ENCODE measurements at regions not wholly inside any gene's neighbourhood (a gene's known extent, or its start where the extent isn't known, plus 50 kb on each side); places are given as distances from the start of the nearest gene placed in this dataset.

DNA sequence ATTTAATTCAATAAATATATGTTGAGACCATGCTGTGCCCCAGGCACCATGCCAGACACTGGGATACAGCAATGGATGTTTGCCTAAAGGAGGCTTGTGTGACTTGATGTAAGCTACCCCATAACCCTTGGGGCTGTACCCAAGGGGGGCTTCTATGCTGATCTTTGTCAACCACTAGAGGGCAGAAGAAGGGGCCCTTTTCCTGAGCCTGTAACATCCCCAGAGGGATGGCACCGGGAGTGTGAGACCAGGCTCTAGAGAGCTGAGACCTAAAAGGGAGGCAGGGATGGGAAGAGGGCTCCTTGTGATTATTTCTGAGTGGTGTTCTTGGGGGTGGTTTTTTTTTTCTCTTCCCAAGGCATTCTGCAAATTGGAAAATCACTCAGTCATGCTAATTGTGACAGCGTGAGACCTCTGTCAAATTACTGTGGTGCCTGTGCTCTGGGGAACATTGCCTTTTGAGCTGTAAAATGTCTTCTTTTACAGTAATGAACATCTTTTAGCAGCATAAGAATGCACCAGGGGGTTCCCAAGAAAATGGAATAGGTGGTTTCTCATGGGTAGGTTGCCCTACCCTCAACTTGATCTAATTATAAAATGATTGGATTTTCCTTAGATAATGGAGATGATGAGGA lies 138.7 kb upstream of the SLC24A3 start:
- TF ChIP-seq, protein P1, sequence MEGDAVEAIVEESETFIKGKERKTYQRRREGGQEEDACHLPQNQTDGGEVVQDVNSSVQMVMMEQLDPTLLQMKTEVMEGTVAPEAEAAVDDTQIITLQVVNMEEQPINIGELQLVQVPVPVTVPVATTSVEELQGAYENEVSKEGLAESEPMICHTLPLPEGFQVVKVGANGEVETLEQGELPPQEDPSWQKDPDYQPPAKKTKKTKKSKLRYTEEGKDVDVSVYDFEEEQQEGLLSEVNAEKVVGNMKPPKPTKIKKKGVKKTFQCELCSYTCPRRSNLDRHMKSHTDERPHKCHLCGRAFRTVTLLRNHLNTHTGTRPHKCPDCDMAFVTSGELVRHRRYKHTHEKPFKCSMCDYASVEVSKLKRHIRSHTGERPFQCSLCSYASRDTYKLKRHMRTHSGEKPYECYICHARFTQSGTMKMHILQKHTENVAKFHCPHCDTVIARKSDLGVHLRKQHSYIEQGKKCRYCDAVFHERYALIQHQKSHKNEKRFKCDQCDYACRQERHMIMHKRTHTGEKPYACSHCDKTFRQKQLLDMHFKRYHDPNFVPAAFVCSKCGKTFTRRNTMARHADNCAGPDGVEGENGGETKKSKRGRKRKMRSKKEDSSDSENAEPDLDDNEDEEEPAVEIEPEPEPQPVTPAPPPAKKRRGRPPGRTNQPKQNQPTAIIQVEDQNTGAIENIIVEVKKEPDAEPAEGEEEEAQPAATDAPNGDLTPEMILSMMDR (IDR thresholded peaks at IDR 0.05), result peak in 4 of 6 experiments; percentile 13 to 32 (median 23)
- no peak for TF ChIP-seq POLR2A (IDR thresholded peaks at IDR 0.05)

All from adrenal gland (tissue), 5 donors.